GM19395 (cell line): ENCODE measurements at regions not wholly inside any gene's neighbourhood (a gene's known extent, or its start where the extent isn't known, plus 50 kb on each side); places are given as distances from the start of the nearest gene placed in this dataset.

Experiments used
- ATAC-seq: cut with Tn5 transposase; IDR thresholded peaks from one replicate; pipeline ENCODE4 v1.9.1; 2021; ENCODE audit warnings: mild to moderate bottlenecking, moderate library complexity; ENCODE audit not compliant: unreplicated experiment

DNA sequence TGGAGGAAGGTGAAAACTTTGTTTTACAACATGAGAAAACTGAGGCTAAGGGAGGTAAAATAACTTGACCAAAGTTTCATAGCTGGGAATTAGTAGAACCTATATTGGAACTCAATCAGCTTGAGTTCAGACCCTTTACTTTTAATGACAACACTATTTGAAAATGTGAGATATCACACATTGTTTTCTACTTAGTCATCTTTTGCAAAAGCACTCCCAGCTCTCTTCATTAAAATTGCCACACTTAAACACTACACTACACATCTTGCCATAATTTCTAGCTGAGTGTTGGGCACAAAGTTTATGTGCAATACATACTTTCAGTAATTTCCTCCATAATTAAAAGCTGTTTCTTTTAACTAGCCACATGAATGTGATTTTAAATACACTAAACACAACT is 230.4 kb upstream of the DCBLD2 start:
- ATAC-seq, result no peak

GRCh38 chr3:99128725-99129505 is 227.4 kb upstream of the DCBLD2 start:
- ATAC-seq, result no peak

DNA sequence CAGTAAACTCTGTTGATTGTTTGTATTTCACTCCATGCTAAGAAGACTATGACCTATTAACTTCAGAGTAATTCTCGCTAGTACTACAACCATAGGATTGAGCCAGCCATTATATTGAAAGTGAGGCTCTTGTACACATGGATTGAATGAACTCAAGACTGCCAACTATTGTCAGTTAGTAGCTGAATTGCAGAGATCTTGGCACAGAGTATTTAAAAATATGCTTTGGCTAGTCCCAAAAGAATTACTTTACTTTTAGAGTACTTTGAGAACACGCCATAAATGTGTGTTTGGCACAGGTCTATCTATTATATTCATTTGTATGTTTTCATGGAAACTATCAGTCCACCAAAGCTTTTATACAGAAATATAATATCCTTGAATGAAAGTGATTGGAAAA is 226.7 kb upstream of the DCBLD2 start:
- ATAC-seq, result no peak

- ATAC-seq, result no peak
Measured at GRCh38 chr3:99126316-99126715, 224.8 kb upstream of the DCBLD2 start.

DNA sequence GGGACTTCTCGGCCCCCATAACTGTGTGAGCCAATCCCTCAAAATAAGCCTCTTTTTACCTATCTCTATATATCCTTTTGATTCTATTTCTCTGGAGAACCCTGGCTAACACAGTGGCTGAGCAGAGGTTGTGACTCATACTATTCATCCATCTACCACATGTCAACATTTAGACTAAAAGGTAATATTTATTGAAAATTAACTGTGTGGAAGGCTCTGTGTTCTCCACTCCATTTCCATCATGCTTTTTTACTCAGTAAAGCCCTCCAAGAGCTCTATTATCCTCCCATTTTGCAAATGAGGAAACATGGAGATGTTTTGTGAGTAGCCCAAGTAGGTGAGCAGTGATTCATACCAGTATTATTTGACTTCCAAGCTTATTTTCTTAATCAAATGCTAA is 217.9 kb upstream of the DCBLD2 start:
- ATAC-seq, result no peak

DNA sequence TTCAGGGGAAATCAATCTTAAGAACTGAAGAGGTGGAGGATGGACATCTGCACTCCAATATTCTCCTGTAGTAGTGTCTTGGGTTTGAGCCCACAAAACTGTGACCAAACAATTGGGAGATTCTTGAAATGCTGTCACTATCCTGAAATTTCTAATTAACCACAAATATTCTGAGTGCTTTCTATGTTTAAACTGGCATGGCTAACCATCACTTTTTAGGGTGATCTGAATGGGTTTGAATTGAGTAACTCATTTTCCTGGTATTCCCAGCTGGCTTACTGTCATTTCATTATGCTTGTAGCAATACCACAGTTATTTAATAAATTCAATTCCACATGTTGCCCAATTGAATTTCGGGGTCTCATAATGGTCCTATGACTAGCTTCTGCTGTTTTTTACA is 216.9 kb upstream of the DCBLD2 start:
- no peak for ATAC-seq

GRCh38 chr3:99114565-99115291 is 213.2 kb upstream of the DCBLD2 start:
- no peak for ATAC-seq

DNA sequence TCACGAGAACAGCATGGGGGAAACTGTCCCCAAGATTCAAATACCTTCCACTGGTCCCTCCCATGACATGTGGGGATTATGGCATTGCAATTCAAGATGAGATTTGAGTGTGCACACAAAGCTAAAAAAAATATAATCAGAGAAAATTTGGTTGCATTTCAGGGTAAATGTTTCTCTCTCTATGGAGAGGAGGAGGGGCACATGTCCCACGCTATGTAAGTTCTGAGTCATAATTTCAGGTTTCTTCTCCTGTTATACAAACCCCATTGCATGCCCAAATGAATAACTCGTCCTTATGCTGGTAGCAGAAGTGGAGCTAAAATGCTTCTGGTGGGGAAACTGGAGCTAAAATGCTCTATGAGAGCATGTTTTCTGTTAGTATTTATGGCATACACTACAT is 209.7 kb upstream of the DCBLD2 start:
- ATAC-seq, result no peak

DNA sequence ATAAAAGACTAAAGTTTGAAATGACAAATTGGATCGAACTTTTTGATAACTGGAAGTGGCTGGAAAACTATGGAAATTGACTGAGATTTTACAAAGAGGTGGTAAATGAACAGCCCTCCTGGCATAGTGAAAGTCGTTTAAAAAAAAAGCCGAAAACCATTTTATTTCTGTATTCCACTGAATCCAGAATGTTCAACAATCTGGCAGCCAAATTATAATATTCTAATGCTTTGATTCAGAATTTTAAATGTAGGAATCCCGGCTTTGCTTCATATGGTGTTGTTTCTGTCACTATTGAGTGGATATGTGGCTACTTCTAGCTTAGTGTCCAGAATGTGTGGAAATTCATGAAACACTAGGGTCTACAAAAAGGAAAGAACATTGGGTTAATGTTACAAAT is 208.9 kb upstream of the DCBLD2 start:
- no peak for ATAC-seq

GRCh38 chr3:99108508-99108907 is 207.0 kb upstream of the DCBLD2 start:
- no peak for ATAC-seq

- no peak for ATAC-seq
Measured at GRCh38 chr3:99094606-99095005, 193.1 kb upstream of the DCBLD2 start.

GRCh38 chr3:99087277-99087676 is 185.8 kb upstream of the DCBLD2 start:
- no peak for ATAC-seq

DNA sequence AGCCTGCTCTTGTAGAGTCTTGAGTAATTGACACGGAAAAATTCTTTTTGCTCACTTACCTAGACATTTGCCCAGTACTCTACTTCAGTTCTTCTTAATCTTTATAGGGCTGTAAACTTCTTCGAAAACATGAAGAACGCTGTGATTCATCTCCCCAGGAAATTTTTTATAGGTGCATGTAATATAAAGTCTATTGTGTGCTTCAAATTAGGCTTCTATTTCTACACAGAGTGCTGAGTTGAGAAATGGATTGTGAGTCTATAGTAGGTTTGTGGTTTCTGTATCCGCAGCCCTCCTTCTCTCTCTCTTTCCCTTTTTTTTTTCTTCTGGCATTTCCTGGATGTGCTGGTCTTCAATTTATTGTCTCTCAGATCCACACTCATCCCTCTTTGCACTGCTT is 183.3 kb upstream of the DCBLD2 start:
- no peak for ATAC-seq

DNA sequence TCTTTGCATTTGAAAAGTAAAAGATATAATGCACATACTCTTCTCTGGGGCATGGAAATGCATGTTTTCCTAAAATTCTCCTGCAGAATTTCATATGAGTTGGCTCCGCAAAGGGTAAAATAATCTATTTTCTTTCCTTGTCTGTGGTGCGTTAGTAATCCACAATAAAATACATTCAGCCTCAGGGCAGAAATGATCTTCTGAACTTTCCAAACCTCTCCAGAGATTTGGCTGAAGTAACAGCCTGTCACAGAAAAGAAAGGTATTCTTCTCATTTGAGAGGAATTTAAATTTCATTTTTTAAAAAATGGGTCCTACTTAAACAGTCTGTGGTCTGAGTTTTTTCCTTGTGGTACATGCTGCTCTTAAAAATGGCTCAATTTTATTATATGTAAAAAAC is 182.7 kb upstream of the DCBLD2 start:
- ATAC-seq, result no peak

DNA sequence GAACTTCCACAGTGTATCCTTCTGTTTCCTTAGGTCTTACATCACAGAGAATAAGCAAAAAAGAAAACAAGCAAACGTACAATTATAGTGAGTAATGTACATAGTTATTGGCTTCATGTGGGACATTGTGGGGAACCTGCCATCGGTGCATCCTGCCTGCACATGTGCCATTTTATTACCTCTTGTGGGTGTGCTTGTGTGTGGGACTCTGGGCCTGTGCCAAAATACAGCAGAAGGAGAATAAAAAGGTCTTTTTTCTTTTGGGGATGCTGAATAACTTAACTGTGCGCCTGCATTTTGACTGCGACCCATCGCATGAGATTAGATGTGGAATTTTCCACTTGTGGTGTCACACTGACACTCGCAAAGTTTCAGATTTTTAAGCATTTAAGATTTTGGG is 169.6 kb upstream of the DCBLD2 start:
- no peak for ATAC-seq

DNA sequence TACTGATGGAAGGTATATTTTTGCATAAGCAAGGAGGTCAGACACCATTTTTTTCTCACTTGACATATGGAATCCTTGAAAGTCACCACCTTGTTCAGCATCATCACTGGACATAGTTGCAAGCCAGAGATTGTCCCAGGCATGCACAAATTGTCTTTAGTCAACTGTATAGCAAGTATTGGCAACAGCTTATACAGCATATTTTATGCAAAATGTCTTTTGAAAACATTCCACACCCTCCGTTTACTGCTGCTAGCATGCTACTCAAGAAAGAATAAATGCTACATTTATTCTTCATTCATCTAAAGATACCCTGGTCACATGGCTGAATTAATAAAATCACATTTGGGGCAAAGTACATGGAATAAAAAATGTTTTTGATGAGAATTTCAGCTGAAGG is 168.5 kb upstream of the DCBLD2 start:
- ATAC-seq, result no peak

DNA sequence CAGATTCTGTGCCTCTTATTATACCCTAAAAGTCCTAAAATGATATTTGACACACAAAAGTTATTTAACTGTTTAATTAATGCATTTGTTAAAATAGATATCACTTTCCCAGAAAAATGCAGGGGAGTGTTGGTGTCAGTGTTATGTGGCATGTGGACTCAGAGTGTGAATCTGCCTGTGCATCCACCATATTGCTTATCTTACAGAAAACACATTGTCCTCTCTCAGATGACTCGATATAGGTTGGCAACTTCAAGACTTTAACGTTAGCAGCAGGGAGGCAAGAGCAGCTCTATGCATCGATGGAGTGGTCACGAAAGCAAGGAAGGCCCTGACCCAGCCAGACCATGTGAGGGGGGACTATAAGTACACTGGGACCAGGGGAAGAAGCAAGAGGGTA is 165.4 kb upstream of the DCBLD2 start:
- ATAC-seq, result no peak

- ATAC-seq, result no peak
Measured at GRCh38 chr3:99049164-99049563, 147.7 kb upstream of the DCBLD2 start.

DNA sequence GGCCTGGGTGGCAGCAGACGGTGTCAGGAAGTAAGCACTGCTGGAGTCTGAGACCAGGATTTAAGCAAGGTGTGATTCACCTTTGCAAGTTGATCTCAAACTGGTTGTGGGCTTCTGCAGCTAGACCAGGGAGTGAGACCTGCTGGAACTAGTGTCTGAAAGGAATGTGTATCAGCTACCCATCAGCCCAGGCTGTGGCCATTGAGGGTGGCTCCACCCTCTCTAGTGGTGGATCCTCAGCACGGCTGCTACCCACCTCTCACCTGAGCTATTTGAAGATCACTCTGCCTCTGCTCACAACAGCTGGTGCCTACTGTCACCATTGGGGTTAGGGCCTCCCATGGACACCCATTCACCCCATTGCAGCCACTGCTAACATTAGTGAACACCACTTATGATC is 140.3 kb upstream of the DCBLD2 start:
- no peak for ATAC-seq

- ATAC-seq, result no peak
Measured at GRCh38 chr3:99031778-99032177, 130.3 kb upstream of the DCBLD2 start.

GRCh38 chr3:99023590-99024192 is 122.2 kb upstream of the DCBLD2 start:
- ATAC-seq, result peak; percentile 88

DNA sequence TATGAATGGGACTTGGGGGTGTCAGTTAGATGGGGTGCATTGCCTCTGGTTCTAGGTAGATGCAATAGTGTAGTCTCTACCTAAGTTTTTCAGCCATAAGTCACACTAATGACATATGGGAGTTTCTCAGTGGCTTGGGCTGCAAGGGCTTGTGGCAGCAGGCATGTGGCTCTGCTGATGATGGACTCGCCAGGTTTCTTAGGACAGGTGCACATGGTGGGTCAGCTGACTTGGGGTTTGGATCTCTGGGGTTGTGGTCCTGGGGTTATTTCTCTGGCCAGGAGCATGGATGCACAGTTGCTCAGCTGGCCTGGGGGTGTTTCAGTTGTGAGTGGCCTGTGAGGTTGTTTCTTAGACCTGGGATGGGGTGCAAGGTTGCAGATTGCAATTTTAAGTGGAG is 120.0 kb upstream of the DCBLD2 start:
- no peak for ATAC-seq
